ENCODE measurements at regions not wholly inside any gene's neighbourhood (a gene's known extent, or its start where the extent isn't known, plus 50 kb on each side); places are given as distances from the start of the nearest gene placed in this dataset.
A peak's percentile ranks its signal among the peaks of the same experiment; 100 is the strongest.

DNA sequence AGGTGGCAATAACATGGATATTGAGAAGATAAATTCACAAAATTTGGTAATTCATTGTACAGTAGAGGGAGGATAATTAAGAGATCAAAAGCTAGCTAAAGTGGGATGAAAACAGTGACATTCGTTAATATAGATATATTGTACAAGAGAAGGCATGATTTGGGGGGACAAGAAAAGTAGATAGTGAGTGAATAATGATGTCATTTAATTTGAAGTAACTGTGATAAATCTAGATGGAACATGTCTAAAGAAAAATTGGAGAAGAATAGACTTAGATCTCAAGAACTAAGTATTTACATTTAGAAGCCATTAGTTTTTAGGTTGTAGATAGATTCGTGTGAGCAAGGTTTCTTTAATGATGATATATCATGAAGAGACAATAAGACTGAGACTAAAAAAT is 594.0 kb upstream of the RGS18 start:
- intact Hi-C loops (cut with micrococcal nuclease; ENCODE audit: unreplicated experiment) (no loop called here), in situ Hi-C loops (cut with HindIII; ENCODE audit: extremely low pct_ligation_motif_present, low pct_unique_long_range_greater_than_20kb) (no loop called here)
- no peak overlapping the region for H3K4me2 ChIP-seq (ENCODE audit: low read depth, low read length)
- DNase-seq (ENCODE audit: low spot score) (no peak), FAIRE-seq (no peak), ATAC-seq (no peak)
- no peaks in the 10 kb centered on the region for H4K20me1 ChIP-seq (ENCODE audit: insufficient read depth, low read length)
- POLR2A ChIA-PET: no interaction called here
- H3K27ac ChIP-seq (ENCODE audit: extremely low read length, insufficient read depth, low read length): no peak overlapping the region
- no TSS peak for BruUV-seq (replicated peaks)
- H3K9me3 ChIP-seq (ENCODE audit: low read length): no peaks in the 10 kb centered on the region
- H3K4me1 ChIP-seq (ENCODE audit: insufficient read depth, low read length): no peaks in the 10 kb centered on the region
- WGBS (ENCODE audit: low lambda C conversion rate): 1% methylated on average over 2 of the region's 2 CpGs
- no peaks in the 10 kb centered on the region for H3K79me2 ChIP-seq (ENCODE audit: insufficient read depth, low read length)
- H3K27me3 ChIP-seq (ENCODE audit: control insufficient read depth in 1 of 2, insufficient read depth in 2 of 2, low read length in 2 of 2): no peaks in the 10 kb centered on the region
- CTCF ChIA-PET (ENCODE audit: low intra/inter-chr PET ratio, low total read pairs): no interaction called here
- no peaks in the 10 kb centered on the region for H3K36me3 ChIP-seq (replicated peaks in 1 of 2; ENCODE audit: control insufficient read depth in 1 of 2, insufficient read depth in 2 of 2, low read length in 2 of 2)
- no peak overlapping the region for H2AFZ ChIP-seq (ENCODE audit: low read length)
- TF ChIP-seq ATF7 (IDR thresholded peaks at IDR 0.05) (peak; percentile 77), ATF7 (CRISPR knock-in tag; IDR thresholded peaks at IDR 0.05) (no peak), TCF7L2 (IDR thresholded peaks at IDR 0.05; ENCODE audit: low read depth, low read length) (no peak), KMT2B (CRISPR knock-in tag; IDR thresholded peaks at IDR 0.05) (no peak), LCORL (IDR thresholded peaks at IDR 0.05) (no peak), LCORL (CRISPR knock-in tag; IDR thresholded peaks at IDR 0.05) (no peak), REL (CRISPR knock-in tag; conservative IDR thresholded peaks at IDR 0.05) (no peak), RFXAP (CRISPR knock-in tag; IDR thresholded peaks at IDR 0.05; ENCODE audit: borderline replicate concordance) (no peak)
- TF ChIP-seq, protein P1, sequence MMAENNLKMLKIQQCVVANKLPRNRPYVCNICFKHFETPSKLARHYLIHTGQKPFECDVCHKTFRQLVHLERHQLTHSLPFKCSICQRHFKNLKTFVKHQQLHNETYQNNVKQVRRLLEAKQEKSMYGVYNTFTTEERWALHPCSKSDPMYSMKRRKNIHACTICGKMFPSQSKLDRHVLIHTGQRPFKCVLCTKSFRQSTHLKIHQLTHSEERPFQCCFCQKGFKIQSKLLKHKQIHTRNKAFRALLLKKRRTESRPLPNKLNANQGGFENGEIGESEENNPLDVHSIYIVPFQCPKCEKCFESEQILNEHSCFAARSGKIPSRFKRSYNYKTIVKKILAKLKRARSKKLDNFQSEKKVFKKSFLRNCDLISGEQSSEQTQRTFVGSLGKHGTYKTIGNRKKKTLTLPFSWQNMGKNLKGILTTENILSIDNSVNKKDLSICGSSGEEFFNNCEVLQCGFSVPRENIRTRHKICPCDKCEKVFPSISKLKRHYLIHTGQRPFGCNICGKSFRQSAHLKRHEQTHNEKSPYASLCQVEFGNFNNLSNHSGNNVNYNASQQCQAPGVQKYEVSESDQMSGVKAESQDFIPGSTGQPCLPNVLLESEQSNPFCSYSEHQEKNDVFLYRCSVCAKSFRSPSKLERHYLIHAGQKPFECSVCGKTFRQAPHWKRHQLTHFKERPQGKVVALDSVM (CRISPR knock-in tag; IDR thresholded peaks at IDR 0.05): no peak
- TF ChIP-seq, protein P2, sequence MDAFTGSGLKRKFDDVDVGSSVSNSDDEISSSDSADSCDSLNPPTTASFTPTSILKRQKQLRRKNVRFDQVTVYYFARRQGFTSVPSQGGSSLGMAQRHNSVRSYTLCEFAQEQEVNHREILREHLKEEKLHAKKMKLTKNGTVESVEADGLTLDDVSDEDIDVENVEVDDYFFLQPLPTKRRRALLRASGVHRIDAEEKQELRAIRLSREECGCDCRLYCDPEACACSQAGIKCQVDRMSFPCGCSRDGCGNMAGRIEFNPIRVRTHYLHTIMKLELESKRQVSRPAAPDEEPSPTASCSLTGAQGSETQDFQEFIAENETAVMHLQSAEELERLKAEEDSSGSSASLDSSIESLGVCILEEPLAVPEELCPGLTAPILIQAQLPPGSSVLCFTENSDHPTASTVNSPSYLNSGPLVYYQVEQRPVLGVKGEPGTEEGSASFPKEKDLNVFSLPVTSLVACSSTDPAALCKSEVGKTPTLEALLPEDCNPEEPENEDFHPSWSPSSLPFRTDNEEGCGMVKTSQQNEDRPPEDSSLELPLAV (CRISPR knock-in tag; conservative IDR thresholded peaks at IDR 0.05; ENCODE audit: low read depth): no peak
- no peak overlapping the region for H3K9ac ChIP-seq (ENCODE audit: insufficient read depth, low read depth, low read length)
- no peak overlapping the region for H3K4me3 ChIP-seq (replicated peaks in 1 of 3; ENCODE audit: insufficient read depth in 1 of 3, low read depth in 2 of 3, low read length in 3 of 3)

Data from HepG2 (cell line).